Ovary (tissue), 7 donors: ENCODE measurements at regions not wholly inside any gene's neighbourhood (a gene's known extent, or its start where the extent isn't known, plus 50 kb on each side); places are given as distances from the start of the nearest gene placed in this dataset.

ENCODE experiments used
- DNase-seq, 5 donors: peaks; one replicate each; pipeline ENCODE4 v3.0.0-alpha.2; 2019 to 2020
- H3K27ac ChIP-seq, 2 donors: fragments of 200-600 bp; one replicate each; pipeline versions ENCODE4 v1.5.1 to v1.8.0; 2019 to 2022
- H3K27me3 ChIP-seq: fragments of 200-600 bp; one replicate; pipeline ENCODE4 v1.8.0; 2022
- H3K36me3 ChIP-seq: fragments of 200-600 bp; sonication (generic); one replicate; pipeline ENCODE4 v1.5.1; 2019
- H3K4me1 ChIP-seq: one replicate; pipeline ENCODE4 v1.8.1; 2013; ENCODE audit warnings: mild to moderate bottlenecking, moderate library complexity; ENCODE audit not compliant: insufficient read depth
- H3K4me3 ChIP-seq: fragments of 200-600 bp; sonication (generic); one replicate; pipeline ENCODE4 v1.5.1; 2017
- H3K9me3 ChIP-seq, 2 donors: fragments of 200-600 bp in 1 of 2; sonication (generic) in 1 of 2; one replicate each; pipeline versions ENCODE4 v1.5.1 to v1.8.1; 2013 to 2019; ENCODE audit warnings: mild to moderate bottlenecking in 1 of 2, moderate library complexity in 1 of 2
- CTCF ChIP-seq, 3 donors: fragments of 450-650 bp in 2 of 3; fragments of 200-600 bp in 1 of 3; IDR thresholded peaks; one replicate each; pipeline versions ENCODE4 v1.5.1 to v1.8.0; 2016 to 2022; ENCODE audit warnings: antibody characterized with exemption in 3 of 3, mild to moderate bottlenecking in 1 of 3
- EP300 ChIP-seq: sonication (generic); formaldehyde crosslinking; IDR thresholded peaks from one replicate; pipeline ENCODE4 v1.6.1; 2017; ENCODE audit warnings: antibody characterized with exemption
- POLR2A ChIP-seq: fragments of 450-650 bp; IDR thresholded peaks from one replicate; pipeline ENCODE4 v1.6.1; 2017; ENCODE audit warnings: antibody characterized with exemption, mild to moderate bottlenecking, moderate library complexity
- WGBS, 3 donors: extraction: QIAGEN DNeasy Blood & Tissue Kit in 1 of 3; methylation state at CpG; one replicate each; pipeline versions ENCODE4 v1.1.5 to v1.1.7; 2013 to 2017; 5-methylcytosine and 5-hydroxymethylcytosine counted together
- intact Hi-C, 4 donors: fragments of 100-400 bp; cut with DNase I; formaldehyde crosslinking; loops; one replicate each; pipeline versions ENCODE4 v1.11.0 to v1.15.1; 2022 to 2023
- donor health status: DM: no; HTN: no; CAD: no; lungs with moderate emphysema.
- donor health status: DM: no; HTN: no; CAD: no.
- donor health status: Bipolar disorder and iron deficiency.
- donor health status: DM: no; HTN: no; CAD: no.
- donor health status: DM: yes; HTN: yes; CAD: no.

- no peak for DNase-seq
- Histone ChIP-seq H3K4me1 (peaks cover 6% of the 10 kb centered on the region), H3K27me3 (no peaks in the 10 kb centered on the region), H3K36me3 (no peaks in the 10 kb centered on the region), H3K27ac (no peak overlapping the region), H3K9me3 (no peaks in the 10 kb centered on the region), H3K4me3 (no peak overlapping the region)
- TF ChIP-seq POLR2A (no peak), EP300 (no peak), CTCF (IDR thresholded peaks at IDR 0.05) (no peak)
- 93 to 99% (median 98%) methylated on average over 1 of the region's 1 CpG for WGBS, 3 donors
- intact Hi-C loops: loop anchor here in 1 of 4 donors (5.0 kb wide), 1 partner anchor 141 kb away; no protein-coding TSS in a partner anchor
Measured at GRCh38 chr6:56710967-56711366, 68.3 kb upstream of the DST start.

GRCh38 chr6:56709650-56710049 is 67.0 kb upstream of the DST start:
- H3K27ac ChIP-seq: no peak overlapping the region
- H3K4me3 ChIP-seq: no peak overlapping the region
- no peaks in the 10 kb centered on the region for H3K36me3 ChIP-seq
- intact Hi-C loops: loop anchor here (5.0 to 10.0 kb wide), 2 partner anchors 135 to 143 kb away; no protein-coding TSS in a partner anchor
- DNase-seq: no peak
- no peaks in the 10 kb centered on the region for H3K9me3 ChIP-seq
- TF ChIP-seq POLR2A: no peak
- TF ChIP-seq EP300: no peak
- no peak for TF ChIP-seq CTCF (IDR thresholded peaks at IDR 0.05)
- WGBS, 3 donors: 94 to 98% (median 96%) methylated on average over 4 of the region's 4 CpGs
- H3K27me3 ChIP-seq: no peaks in the 10 kb centered on the region
- peaks cover 3% of the 10 kb centered on the region for H3K4me1 ChIP-seq

GRCh38 chr6:56708810-56709597 is 66.3 kb upstream of the DST start:
- H3K27me3 ChIP-seq: no peaks in the 10 kb centered on the region
- peaks cover 3% of the 10 kb centered on the region for H3K4me1 ChIP-seq
- DNase-seq: no peak
- 49 to 54% (median 53%) methylated on average over 4 of the region's 4 CpGs for WGBS, 3 donors
- H3K4me3 ChIP-seq: no peak overlapping the region
- H3K9me3 ChIP-seq: no peaks in the 10 kb centered on the region
- no peak overlapping the region for H3K27ac ChIP-seq
- no peaks in the 10 kb centered on the region for H3K36me3 ChIP-seq
- TF ChIP-seq POLR2A (no peak), CTCF (IDR thresholded peaks at IDR 0.05) (peak in 1 of 3 donors; percentile 35)
- intact Hi-C loops: loop anchor here in 3 of 4 donors (5.0 to 10.0 kb wide), 2 partner anchors 136 to 143 kb away; no protein-coding TSS in a partner anchor

GRCh38 chr6:56706981-56707726 is 64.5 kb upstream of the DST start:
- intact Hi-C loops: loop anchor here in 3 of 4 donors (5.0 to 10.0 kb wide), 2 partner anchors 138 to 145 kb away; no protein-coding TSS in a partner anchor
- no peaks in the 10 kb centered on the region for H3K4me1 ChIP-seq
- H3K36me3 ChIP-seq: no peaks in the 10 kb centered on the region
- no peak for DNase-seq
- H3K4me3 ChIP-seq: no peak overlapping the region
- H3K27ac ChIP-seq: no peak overlapping the region
- no peaks in the 10 kb centered on the region for H3K27me3 ChIP-seq
- 89 to 94% (median 93%) methylated on average over 5 of the region's 5 CpGs for WGBS, 3 donors
- no peaks in the 10 kb centered on the region for H3K9me3 ChIP-seq
- TF ChIP-seq EP300: no peak
- TF ChIP-seq POLR2A: no peak
- TF ChIP-seq CTCF (IDR thresholded peaks at IDR 0.05): no peak
